Lung (tissue), 11 donors: ENCODE measurements at regions not wholly inside any gene's neighbourhood (a gene's known extent, or its start where the extent isn't known, plus 50 kb on each side); places are given as distances from the start of the nearest gene placed in this dataset.

Experiments
- ATAC-seq: fragments of 200-7000 bp; cut with Tn5 transposase; one replicate; pipeline ENCODE4 v1.9.1; 2020; ENCODE audit warnings: moderate number of reproducible peaks; ENCODE audit not compliant: insufficient read depth, low FRiP score
- DNase-seq, 3 donors: peaks; one replicate each; pipeline ENCODE4 v3.0.0-alpha.2; 2013 to 2017
- H3K27ac ChIP-seq, 2 donors: one replicate each; pipeline ENCODE4 v1.5.1; 2013; ENCODE audit warnings: mild to moderate bottlenecking in 2 of 2, moderate library complexity in 2 of 2, control low read depth in 1 of 2, inconsistent platforms in 1 of 2, low read depth in 1 of 2, low read length in 1 of 2
- H3K27me3 ChIP-seq, 3 donors: one replicate each; pipeline ENCODE4 v1.5.1; 2013; ENCODE audit warnings: low read length in 2 of 3; ENCODE audit not compliant: control insufficient read depth in 3 of 3, insufficient read depth in 3 of 3
- H3K36me3 ChIP-seq, 4 donors: one replicate each; pipeline ENCODE4 v1.5.1; 2013; ENCODE audit warnings: low read length in 4 of 4, mild to moderate bottlenecking in 1 of 4, moderate library complexity in 1 of 4; ENCODE audit not compliant: control insufficient read depth in 4 of 4, insufficient read depth in 4 of 4
- H3K4me1 ChIP-seq, 5 donors: one replicate each; pipeline ENCODE4 v1.5.1; 2013; ENCODE audit warnings: low read length in 5 of 5, mild to moderate bottlenecking in 2 of 5, moderate library complexity in 1 of 5; ENCODE audit not compliant: control insufficient read depth in 5 of 5, insufficient read depth in 5 of 5
- H3K4me3 ChIP-seq: one replicate; pipeline ENCODE4 v1.5.1; 2013; ENCODE audit warnings: mild to moderate bottlenecking, control low read depth, moderate library complexity
- H3K9ac ChIP-seq, 2 donors: one replicate each; pipeline ENCODE4 v1.5.1; 2013; ENCODE audit warnings: low read length in 2 of 2, control low read depth in 1 of 2; ENCODE audit not compliant: insufficient read depth in 1 of 2
- H3K9me3 ChIP-seq, 4 donors: one replicate each; pipeline ENCODE4 v1.5.1; 2013; ENCODE audit warnings: low read length in 3 of 4, mild to moderate bottlenecking in 1 of 4, moderate library complexity in 1 of 4; ENCODE audit not compliant: control insufficient read depth in 4 of 4, insufficient read depth in 3 of 4
- CTCF ChIP-seq: IDR thresholded peaks from 2 replicates; pipeline ENCODE4 v1.5.1; 2012; ENCODE audit warnings: mild to moderate bottlenecking; ENCODE audit errors: control extremely low read depth, extremely low read depth
- WGBS, 2 donors: extraction: QIAGEN DNeasy Blood & Tissue Kit; methylation state at CpG; one replicate each; pipeline ENCODE4 v1.1.7; 2013; 5-methylcytosine and 5-hydroxymethylcytosine counted together
- donor health status: control.
- donor health status: control.
- donor health status: Bipolar disorder and iron deficiency.
- donor health status: healthy.
- donor health status: DM: yes; HTN: yes; CAD: no.

GRCh38 chr2:149767516-149767974, 180.0 kb upstream of the MMADHC start:
- H3K36me3 ChIP-seq, result no peaks in the 10 kb centered on the region
- no peak overlapping the region for H3K4me3 ChIP-seq
- 71 to 83% methylated on average over 3 of the region's 3 CpGs for WGBS, 2 donors
- H3K27me3 ChIP-seq, result no peaks in the 10 kb centered on the region
- no peak for TF ChIP-seq CTCF
- no peaks in the 10 kb centered on the region for H3K9me3 ChIP-seq
- no peak overlapping the region for H3K9ac ChIP-seq
- peaks cover 0 to 13% (median 0%) of the 10 kb centered on the region in 5 donors for H3K4me1 ChIP-seq
- DNase-seq (peak in 1 of 3 donors; percentile 24), ATAC-seq (no peak)
- H3K27ac ChIP-seq, result no peak overlapping the region

- ATAC-seq (no peak), DNase-seq (no peak)
Measured at GRCh38 chr2:149766339-149766738, 178.8 kb upstream of the MMADHC start.

GRCh38 chr2:149765636-149766035, 178.1 kb upstream of the MMADHC start:
- no peak for ATAC-seq
- Histone ChIP-seq H3K27me3 (no peaks in the 10 kb centered on the region), H3K27ac (no peak overlapping the region), H3K9me3 (no peaks in the 10 kb centered on the region), H3K4me3 (no peak overlapping the region), H3K9ac (no peak overlapping the region), H3K36me3 (no peaks in the 10 kb centered on the region), H3K4me1 (peaks cover 0 to 7% (median 0%) of the 10 kb centered on the region in 5 donors)
- no peak for TF ChIP-seq CTCF
- no peak for DNase-seq

More at GRCh38 chr2:149766339-149766738, 178.8 kb upstream of the MMADHC start:
- Histone ChIP-seq H3K9me3 (no peaks in the 10 kb centered on the region), H3K4me3 (no peak overlapping the region), H3K36me3 (no peaks in the 10 kb centered on the region), H3K27me3 (no peaks in the 10 kb centered on the region), H3K27ac (no peak overlapping the region), H3K4me1 (peaks cover 0 to 7% (median 0%) of the 10 kb centered on the region in 5 donors), H3K9ac (no peak overlapping the region)
- TF ChIP-seq CTCF, result no peak

GRCh38 chr2:149765003-149765402, 177.4 kb upstream of the MMADHC start:
- Histone ChIP-seq H3K4me3 (no peak overlapping the region), H3K4me1 (peaks cover 0 to 7% (median 0%) of the 10 kb centered on the region in 5 donors), H3K36me3 (no peaks in the 10 kb centered on the region), H3K27ac (no peak overlapping the region), H3K9me3 (no peaks in the 10 kb centered on the region), H3K9ac (no peak overlapping the region), H3K27me3 (no peaks in the 10 kb centered on the region)
- DNase-seq, result no peak
- ATAC-seq, result no peak
- no peak for TF ChIP-seq CTCF
- 86 to 88% methylated on average over 2 of the region's 2 CpGs for WGBS, 2 donors
